ENCODE measurements at regions not wholly inside any gene's neighbourhood (a gene's known extent, or its start where the extent isn't known, plus 50 kb on each side); places are given as distances from the start of the nearest gene placed in this dataset.
"Not testable (repeated sequence)": the region's sequence is repeated elsewhere in the genome, so short reads cannot be mapped to it uniquely, and the experiment has no call there.

DNA sequence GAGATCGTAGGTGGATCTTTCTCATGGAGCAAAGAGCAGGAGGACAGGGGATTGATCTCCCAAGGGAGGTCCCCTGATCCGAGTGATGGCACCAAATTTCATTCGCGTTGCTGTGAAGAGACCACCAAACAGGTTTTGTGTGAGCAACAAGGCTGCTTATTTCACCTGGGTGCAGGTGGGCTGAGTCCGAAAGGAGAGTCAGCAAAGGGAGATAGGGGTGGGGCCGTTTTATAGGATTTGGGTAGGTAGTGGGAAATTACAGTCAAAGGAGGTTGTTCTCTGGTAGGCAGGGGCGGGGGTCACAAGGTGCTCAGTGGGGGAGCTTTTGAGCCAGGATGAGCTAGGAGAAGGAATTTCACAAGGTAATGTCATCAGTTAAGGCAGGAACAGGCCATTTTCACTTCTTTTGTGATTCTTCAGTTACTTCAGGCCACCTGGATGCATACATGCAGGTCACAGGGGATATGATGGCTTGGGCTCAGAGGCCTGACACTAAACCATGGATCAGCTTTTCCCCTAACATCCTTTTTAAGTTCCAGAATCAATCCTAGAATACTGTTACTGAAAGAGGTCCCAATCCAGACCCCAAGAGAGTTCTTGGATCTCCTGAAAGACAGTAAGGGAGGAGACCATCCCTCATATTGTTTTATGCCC lies 110.6 kb upstream of the PPM1J start:
- H3K4me2 ChIP-seq (ENCODE audit: low read depth, low read length, poor library complexity, severe bottlenecking), result not testable (repeated sequence)

DNA sequence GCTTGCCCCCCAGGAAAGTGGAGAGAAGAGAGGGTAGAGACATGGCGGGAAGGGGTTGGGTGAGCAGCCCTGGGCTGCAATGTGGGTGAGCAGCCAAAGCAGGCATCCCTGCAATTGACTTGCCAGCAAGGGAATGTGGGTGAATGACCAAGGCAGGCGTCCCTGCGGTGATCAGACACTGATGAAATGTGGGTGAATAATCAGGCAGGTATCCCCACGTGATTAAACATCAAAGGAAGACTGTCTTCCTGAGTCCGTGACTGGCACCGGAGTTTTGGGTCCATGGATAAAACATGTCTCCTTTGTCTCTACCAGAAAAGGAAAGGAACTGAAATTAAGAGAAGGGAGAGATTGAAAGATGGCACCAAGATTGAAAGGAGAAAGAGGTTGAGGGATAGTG lies 109.9 kb upstream of the PPM1J start:
- not testable (repeated sequence) for H4K20me1 ChIP-seq (ENCODE audit: insufficient read depth, low read depth, low read length); H3K27me3 ChIP-seq (ENCODE audit: low read length); H3K36me3 ChIP-seq (ENCODE audit: insufficient read depth, low read length); H3K4me2 ChIP-seq (ENCODE audit: low read depth, low read length, poor library complexity, severe bottlenecking); H3K4me1 ChIP-seq (ENCODE audit: low read length); H3K27ac ChIP-seq (ENCODE audit: low read length); H3K4me3 ChIP-seq (ENCODE audit: low read length); H3K9me3 ChIP-seq (ENCODE audit: low read length); H3K79me2 ChIP-seq (ENCODE audit: low read length); H3K9me2 ChIP-seq (replicated peaks; ENCODE audit: insufficient read depth, low read length); DNase-seq; H3K9ac ChIP-seq (ENCODE audit: low read length); H2AFZ ChIP-seq (ENCODE audit: low read length)

More for the DNA sequence above, 110.6 kb upstream of the PPM1J start:
- not testable (repeated sequence) for H4K20me1 ChIP-seq (ENCODE audit: insufficient read depth, low read depth, low read length); H2AFZ ChIP-seq (ENCODE audit: low read length); H3K4me1 ChIP-seq (ENCODE audit: low read length); H3K27me3 ChIP-seq (ENCODE audit: low read length); H3K36me3 ChIP-seq (ENCODE audit: insufficient read depth, low read length); H3K27ac ChIP-seq (ENCODE audit: low read length); H3K4me3 ChIP-seq (ENCODE audit: low read length); H3K9me3 ChIP-seq (ENCODE audit: low read length); H3K9ac ChIP-seq (ENCODE audit: low read length); H3K79me2 ChIP-seq (ENCODE audit: low read length); H3K9me2 ChIP-seq (replicated peaks; ENCODE audit: insufficient read depth, low read length); DNase-seq

DNA sequence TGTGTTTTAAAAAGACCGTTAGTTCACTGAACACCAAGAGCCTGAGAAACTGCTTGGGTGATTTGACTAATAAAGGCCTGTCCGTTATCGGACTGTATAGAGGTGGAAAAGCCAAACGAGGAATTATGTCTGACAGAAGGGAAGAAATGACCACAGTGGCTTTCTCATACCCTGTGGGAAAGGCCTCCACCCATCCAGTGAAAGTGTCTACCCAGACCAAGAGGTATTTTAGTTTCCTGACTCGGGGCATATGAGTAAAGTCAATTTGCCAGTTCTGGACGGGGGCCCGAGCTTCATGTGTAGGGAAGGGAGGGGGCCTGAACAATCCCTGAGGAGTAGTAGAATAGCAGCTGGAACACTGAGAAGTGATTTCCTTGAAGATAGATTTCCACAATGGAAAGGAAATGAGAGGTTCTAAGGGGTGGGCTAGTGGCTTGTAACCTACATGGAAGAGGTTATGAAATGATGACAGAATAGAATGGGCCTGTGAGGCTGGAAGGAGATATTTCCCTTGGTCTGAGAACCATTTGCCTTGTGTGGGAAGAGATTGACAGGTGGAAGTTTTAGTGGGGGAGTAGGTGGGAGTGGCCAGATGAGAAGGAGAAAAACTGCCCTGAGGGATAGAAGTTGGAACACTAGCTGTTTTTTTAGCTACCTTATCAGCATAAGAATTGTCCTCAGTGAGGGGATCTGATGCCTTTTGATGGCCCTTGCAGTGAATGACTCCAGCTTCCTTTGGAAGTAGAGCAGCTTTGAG lies 106.4 kb upstream of the PPM1J start:
- H3K36me3 ChIP-seq (ENCODE audit: insufficient read depth, low read length); H2AFZ ChIP-seq (ENCODE audit: low read length); H3K4me3 ChIP-seq (ENCODE audit: low read length); H3K4me2 ChIP-seq (ENCODE audit: low read depth, low read length, poor library complexity, severe bottlenecking); H3K9ac ChIP-seq (ENCODE audit: low read length); DNase-seq; H3K27me3 ChIP-seq (ENCODE audit: low read length); H3K9me2 ChIP-seq (replicated peaks; ENCODE audit: insufficient read depth, low read length); H3K27ac ChIP-seq (ENCODE audit: low read length); H3K4me1 ChIP-seq (ENCODE audit: low read length); H4K20me1 ChIP-seq (ENCODE audit: insufficient read depth, low read depth, low read length); H3K79me2 ChIP-seq (ENCODE audit: low read length); H3K9me3 ChIP-seq (ENCODE audit: low read length): not testable (repeated sequence)

DNA sequence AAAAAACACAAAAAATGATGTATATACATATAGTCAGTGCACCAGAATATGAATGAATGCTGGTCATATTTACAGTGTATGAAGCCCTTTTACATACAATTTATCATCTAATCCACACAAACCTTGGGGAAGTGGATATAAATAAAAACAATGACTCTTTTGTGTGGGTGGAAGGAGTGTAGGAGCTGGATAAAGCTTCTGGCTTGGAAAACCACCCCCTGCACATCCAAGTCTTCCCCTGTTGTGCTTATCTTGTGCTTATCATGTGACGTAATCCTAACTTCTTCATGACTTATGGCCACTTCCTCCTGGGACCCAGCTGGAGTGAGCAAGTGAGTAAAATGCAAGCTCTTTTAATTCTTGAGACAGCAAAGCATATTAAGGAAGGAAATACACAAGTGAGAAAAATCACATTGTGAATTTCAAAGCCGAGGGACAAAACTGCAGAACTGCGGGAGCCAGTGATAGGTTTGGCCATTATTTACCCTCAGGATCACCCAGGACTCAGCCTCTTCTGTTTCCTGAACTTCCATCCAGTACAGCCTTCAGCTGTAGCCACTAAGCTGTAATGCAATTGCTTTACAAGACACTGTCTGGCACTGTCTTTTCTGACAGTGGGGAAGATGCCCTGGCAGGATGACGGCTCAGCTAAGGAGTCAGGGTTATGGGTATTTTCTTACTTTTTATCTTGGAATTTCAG lies 104.0 kb upstream of the PPM1J start:
- DNase-seq, result no peak
- no peaks in the 10 kb centered on the region for H4K20me1 ChIP-seq (ENCODE audit: insufficient read depth, low read depth, low read length)
- H3K79me2 ChIP-seq (ENCODE audit: low read length), result no peaks in the 10 kb centered on the region
- no peaks in the 10 kb centered on the region for H3K36me3 ChIP-seq (ENCODE audit: insufficient read depth, low read length)
- H2AFZ ChIP-seq (ENCODE audit: low read length), result no peak overlapping the region
- H3K9me2 ChIP-seq (replicated peaks; ENCODE audit: insufficient read depth, low read length), result no peaks in the 10 kb centered on the region
- no peaks in the 10 kb centered on the region for H3K4me1 ChIP-seq (ENCODE audit: low read length)
- no peak overlapping the region for H3K4me3 ChIP-seq (ENCODE audit: low read length)
- no peak overlapping the region for H3K4me2 ChIP-seq (ENCODE audit: low read depth, low read length, poor library complexity, severe bottlenecking)
- no peak overlapping the region for H3K9ac ChIP-seq (ENCODE audit: low read length)
- H3K27ac ChIP-seq (ENCODE audit: low read length), result no peak overlapping the region
- H3K9me3 ChIP-seq (ENCODE audit: low read length), result no peaks in the 10 kb centered on the region
- no peaks in the 10 kb centered on the region for H3K27me3 ChIP-seq (ENCODE audit: low read length)

DNA sequence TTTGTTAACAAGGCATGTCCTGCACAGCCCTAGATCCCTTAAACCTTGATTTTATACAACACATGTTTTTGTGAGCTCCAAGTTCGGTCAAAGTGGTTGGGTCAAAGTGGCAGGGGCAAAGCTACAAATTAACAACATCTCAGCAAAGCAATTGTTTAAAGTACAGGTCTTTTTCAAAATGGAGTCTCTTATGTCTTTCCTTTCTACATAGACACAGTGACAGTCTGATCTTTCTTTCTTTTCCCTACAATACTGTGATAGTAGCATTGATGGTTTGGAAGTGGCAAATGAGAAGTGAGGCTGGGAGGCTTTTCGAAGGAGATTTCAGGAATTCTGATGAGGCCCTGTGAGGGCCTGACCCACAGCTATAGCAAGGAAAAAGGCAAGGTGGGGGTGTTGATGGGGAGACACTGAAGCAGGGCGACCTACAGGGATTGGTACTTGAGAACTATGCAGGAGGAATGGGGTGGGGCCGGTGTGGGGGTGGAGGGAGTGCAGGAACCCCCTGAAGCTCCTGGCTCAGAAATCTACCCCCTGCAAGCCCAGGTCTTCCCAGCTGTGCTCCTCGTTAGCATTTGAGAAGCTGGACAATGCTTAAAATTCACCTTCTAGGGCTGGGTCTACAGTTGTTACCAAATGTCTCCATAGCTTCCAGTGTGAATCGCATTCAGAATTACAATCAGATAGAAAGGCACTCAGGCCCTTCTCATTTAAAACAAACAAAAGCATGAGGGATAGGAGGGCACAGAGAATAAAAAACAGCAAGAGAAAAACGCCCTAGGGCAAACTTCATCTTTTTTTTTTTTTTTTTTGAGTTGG lies 102.6 kb upstream of the PPM1J start:
- no peak for DNase-seq
- H4K20me1 ChIP-seq (ENCODE audit: insufficient read depth, low read depth, low read length), result no peaks in the 10 kb centered on the region
- H3K36me3 ChIP-seq (ENCODE audit: insufficient read depth, low read length), result no peaks in the 10 kb centered on the region
- no peaks in the 10 kb centered on the region for H3K4me1 ChIP-seq (ENCODE audit: low read length)
- H3K4me3 ChIP-seq (ENCODE audit: low read length), result no peak overlapping the region
- no peaks in the 10 kb centered on the region for H3K79me2 ChIP-seq (ENCODE audit: low read length)
- no peak overlapping the region for H2AFZ ChIP-seq (ENCODE audit: low read length)
- H3K9me3 ChIP-seq (ENCODE audit: low read length), result no peaks in the 10 kb centered on the region
- no peak overlapping the region for H3K9ac ChIP-seq (ENCODE audit: low read length)
- no peaks in the 10 kb centered on the region for H3K9me2 ChIP-seq (replicated peaks; ENCODE audit: insufficient read depth, low read length)
- no peak overlapping the region for H3K4me2 ChIP-seq (ENCODE audit: low read depth, low read length, poor library complexity, severe bottlenecking)
- H3K27ac ChIP-seq (ENCODE audit: low read length), result no peak overlapping the region
- no peaks in the 10 kb centered on the region for H3K27me3 ChIP-seq (ENCODE audit: low read length)

DNA sequence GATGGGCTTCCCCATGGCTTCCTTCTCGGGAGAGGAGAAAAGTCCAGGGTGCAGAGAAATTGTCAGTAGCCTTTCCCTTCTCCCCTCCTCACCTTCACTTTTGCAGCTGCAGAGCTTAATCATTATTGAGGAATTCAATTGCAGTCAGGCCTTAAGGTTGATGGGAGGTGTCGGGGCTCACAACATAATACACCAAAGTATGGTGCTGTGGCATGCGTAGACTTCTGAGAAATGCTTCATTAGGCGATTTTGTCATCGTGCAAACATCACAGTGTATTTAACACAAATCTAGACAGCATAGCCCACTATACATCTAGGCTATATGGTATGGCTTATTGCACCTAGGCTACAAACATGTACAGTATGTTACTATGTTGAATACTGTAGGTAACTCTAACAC lies 100.2 kb upstream of the PPM1J start:
- Histone ChIP-seq H3K9ac (ENCODE audit: low read length) (no peak overlapping the region), H3K4me1 (ENCODE audit: low read length) (no peaks in the 10 kb centered on the region), H3K27me3 (ENCODE audit: low read length) (no peaks in the 10 kb centered on the region), H3K9me3 (ENCODE audit: low read length) (no peaks in the 10 kb centered on the region), H3K36me3 (ENCODE audit: insufficient read depth, low read length) (no peaks in the 10 kb centered on the region), H3K79me2 (ENCODE audit: low read length) (no peaks in the 10 kb centered on the region), H3K4me2 (ENCODE audit: low read depth, low read length, poor library complexity, severe bottlenecking) (no peak overlapping the region), H3K27ac (ENCODE audit: low read length) (no peak overlapping the region), H3K4me3 (ENCODE audit: low read length) (no peak overlapping the region), H4K20me1 (ENCODE audit: insufficient read depth, low read depth, low read length) (no peaks in the 10 kb centered on the region), H3K9me2 (replicated peaks; ENCODE audit: insufficient read depth, low read length) (no peaks in the 10 kb centered on the region), H2AFZ (ENCODE audit: low read length) (no peak overlapping the region)
- DNase-seq, result no peak

DNA sequence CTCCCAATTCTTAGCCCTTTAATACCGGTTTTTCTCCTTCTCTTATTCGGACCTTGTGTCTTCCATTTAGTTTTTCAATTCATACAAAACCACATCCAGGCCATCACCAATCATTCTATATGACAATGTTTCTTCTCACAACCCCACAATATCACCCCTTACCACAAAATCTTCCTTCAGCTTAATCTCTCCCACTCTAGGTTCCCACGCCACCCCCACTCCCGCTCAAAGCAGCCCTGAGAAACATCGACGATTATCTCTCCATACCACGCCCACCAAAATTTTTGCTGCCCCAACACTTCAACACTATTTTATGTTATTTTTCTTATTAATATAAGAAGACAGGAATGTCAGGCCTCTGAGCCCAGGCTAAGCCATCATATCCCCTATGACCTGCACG lies 99.5 kb upstream of the PPM1J start:
- DNase-seq; H3K27ac ChIP-seq (ENCODE audit: low read length); H3K79me2 ChIP-seq (ENCODE audit: low read length); H3K9me2 ChIP-seq (replicated peaks; ENCODE audit: insufficient read depth, low read length); H3K27me3 ChIP-seq (ENCODE audit: low read length); H3K4me1 ChIP-seq (ENCODE audit: low read length); H3K36me3 ChIP-seq (ENCODE audit: insufficient read depth, low read length); H3K4me3 ChIP-seq (ENCODE audit: low read length); H3K9me3 ChIP-seq (ENCODE audit: low read length); H3K4me2 ChIP-seq (ENCODE audit: low read depth, low read length, poor library complexity, severe bottlenecking); H3K9ac ChIP-seq (ENCODE audit: low read length); H2AFZ ChIP-seq (ENCODE audit: low read length); H4K20me1 ChIP-seq (ENCODE audit: insufficient read depth, low read depth, low read length): not testable (repeated sequence)
